ENCODE measurements at regions not wholly inside any gene's neighbourhood (a gene's known extent, or its start where the extent isn't known, plus 50 kb on each side); places are given as distances from the start of the nearest gene placed in this dataset.

- no peak for DNase-seq
Measured at GRCh38 chr6:66986940-66987339, 1279.9 kb upstream of the EYS start.

GRCh38 chr6:66985816-66986215 lies 1278.8 kb upstream of the EYS start:
- DNase-seq = no peak

GRCh38 chr6:66970373-66970772 lies 1263.3 kb upstream of the EYS start:
- no peak for DNase-seq

- DNase-seq = no peak
Measured at GRCh38 chr6:66965227-66965626, 1258.2 kb upstream of the EYS start.

- no peak for DNase-seq
Measured at GRCh38 chr6:66964216-66964615, 1257.2 kb upstream of the EYS start.

GRCh38 chr6:66962082-66962481 lies 1255.1 kb upstream of the EYS start:
- no peak for DNase-seq

GRCh38 chr6:66961191-66961590 lies 1254.2 kb upstream of the EYS start:
- no peak for DNase-seq

GRCh38 chr6:66949191-66949661 lies 1242.2 kb upstream of the EYS start:
- no peak for DNase-seq

GRCh38 chr6:66948106-66948505 lies 1241.1 kb upstream of the EYS start:
- no peak for DNase-seq

- no peak for DNase-seq
Measured at GRCh38 chr6:66940003-66940402, 1233.0 kb upstream of the EYS start.

- DNase-seq = no peak
Measured at GRCh38 chr6:66937180-66937579, 1230.2 kb upstream of the EYS start.

GRCh38 chr6:66935612-66936011 lies 1228.6 kb upstream of the EYS start:
- DNase-seq = no peak

- DNase-seq = no peak
Measured at GRCh38 chr6:66931787-66932186, 1224.8 kb upstream of the EYS start.

- DNase-seq = no peak
Measured at GRCh38 chr6:66930559-66931290, 1223.7 kb upstream of the EYS start.

- no peak for DNase-seq
Measured at GRCh38 chr6:66926060-66926459, 1219.0 kb upstream of the EYS start.

GRCh38 chr6:66913657-66914056 lies 1206.6 kb upstream of the EYS start:
- no peak for DNase-seq

GRCh38 chr6:66902457-66902856 lies 1195.4 kb upstream of the EYS start:
- DNase-seq = no peak

GRCh38 chr6:66900133-66901083 lies 1193.4 kb upstream of the EYS start:
- DNase-seq = no peak

GRCh38 chr6:66897576-66897975 lies 1190.5 kb upstream of the EYS start:
- no peak for DNase-seq

- no peak for DNase-seq
Measured at GRCh38 chr6:66896415-66896814, 1189.4 kb upstream of the EYS start.

- DNase-seq = no peak
Measured at GRCh38 chr6:66883453-66883852, 1176.4 kb upstream of the EYS start.

- DNase-seq = no peak
Measured at GRCh38 chr6:66866801-66867200, 1159.8 kb upstream of the EYS start.

GRCh38 chr6:66865771-66866170 lies 1158.7 kb upstream of the EYS start:
- DNase-seq = no peak

GRCh38 chr6:66861007-66861541 lies 1154.0 kb upstream of the EYS start:
- no peak for DNase-seq
